Hypothalamus (tissue), 51 donors: ENCODE measurements at regions not wholly inside any gene's neighbourhood (a gene's known extent, or its start where the extent isn't known, plus 50 kb on each side); places are given as distances from the start of the nearest gene placed in this dataset.

Experiments used
- DNase-seq, 51 donors: peaks; one replicate each; lab custom pipeline; 2025; lab: John Stamatoyannopoulos, UW

GRCh38 chr2:105470979-105471378 is 72.1 kb upstream of the FHL2 start:
- no peak for DNase-seq

- no peak for DNase-seq
Observed at GRCh38 chr2:105469781-105470180, 70.9 kb upstream of the FHL2 start.

DNA sequence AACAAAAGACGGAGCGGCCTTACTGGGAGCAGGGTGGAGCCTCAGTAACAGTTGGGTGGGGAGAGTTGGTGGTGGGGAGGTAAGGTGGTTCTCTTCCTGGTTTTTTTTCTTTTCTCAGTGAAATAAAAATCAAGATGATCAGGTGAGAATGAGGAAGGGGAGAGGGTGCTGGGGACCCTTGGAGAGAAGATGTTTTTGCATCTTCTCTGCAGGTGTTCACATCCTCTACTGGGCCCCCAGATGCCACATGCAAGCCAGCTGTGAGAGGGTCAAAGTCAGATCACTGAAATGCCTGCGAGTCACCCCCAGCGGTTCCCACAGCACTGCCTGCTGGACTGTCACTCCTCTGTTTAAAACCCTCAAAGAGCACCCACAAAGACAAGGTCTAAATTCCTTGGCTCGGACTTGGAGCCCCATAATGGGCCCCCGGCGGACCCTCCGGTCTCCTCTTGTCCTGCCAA is 69.8 kb upstream of the FHL2 start:
- no peak for DNase-seq

DNA sequence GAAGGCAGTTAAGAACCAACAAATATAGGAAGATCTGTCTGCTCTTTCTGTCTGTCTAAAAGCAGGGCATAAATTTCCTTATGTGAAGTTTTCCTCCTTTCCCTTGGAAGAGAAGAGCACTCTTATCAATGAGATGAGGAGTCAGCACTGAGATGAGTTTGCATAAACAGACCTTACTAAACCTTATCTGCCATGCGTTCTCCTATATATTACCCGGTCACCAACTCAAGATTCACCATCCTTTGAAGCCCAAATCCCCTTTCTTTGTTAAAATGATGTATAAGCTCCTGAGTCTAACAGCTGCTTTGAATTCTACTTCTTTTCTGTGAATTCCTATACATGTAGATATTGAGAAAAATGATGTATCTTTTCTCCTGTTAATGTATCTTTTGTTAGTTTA is 65.5 kb upstream of the FHL2 start:
- DNase-seq: no peak

- no peak for DNase-seq
Observed at GRCh38 chr2:105460048-105460732, 61.3 kb upstream of the FHL2 start.

- DNase-seq: no peak
Observed at GRCh38 chr2:105458076-105458475, 59.2 kb upstream of the FHL2 start.

- DNase-seq: no peak
Observed at GRCh38 chr2:105455488-105456003, 56.7 kb upstream of the FHL2 start.

DNA sequence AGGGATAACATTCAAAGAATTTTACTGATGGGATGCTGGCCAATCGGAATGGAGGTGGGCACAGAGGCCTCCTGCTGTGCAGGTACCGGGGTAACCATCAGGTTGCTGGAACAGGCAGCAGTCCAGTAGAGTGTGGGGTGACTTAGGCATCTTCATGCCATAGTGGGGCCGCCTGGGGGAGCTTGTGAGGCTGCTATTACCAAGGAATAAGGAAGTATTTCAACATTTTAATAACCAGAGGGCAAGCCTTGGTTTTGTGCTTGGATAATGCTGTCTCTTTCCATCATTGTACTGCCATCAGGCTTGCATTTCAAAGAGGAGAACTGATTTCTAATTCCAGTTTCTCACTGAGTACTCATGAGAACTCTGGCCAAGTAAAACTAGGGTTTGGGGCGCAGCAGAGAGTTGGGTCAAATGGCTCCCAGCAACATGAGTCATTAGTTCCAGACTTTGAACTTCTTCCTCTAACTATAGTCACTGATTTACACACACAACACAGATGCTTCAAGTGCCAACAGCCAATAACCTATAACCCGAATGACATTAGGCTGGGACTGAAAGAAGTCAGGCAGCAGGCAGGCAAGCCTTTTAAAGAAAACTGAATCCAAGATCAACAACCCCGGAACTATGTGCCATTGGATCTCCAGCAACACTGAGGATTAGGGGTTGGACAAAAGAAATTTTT is 56.1 kb upstream of the FHL2 start:
- no peak for DNase-seq

DNA sequence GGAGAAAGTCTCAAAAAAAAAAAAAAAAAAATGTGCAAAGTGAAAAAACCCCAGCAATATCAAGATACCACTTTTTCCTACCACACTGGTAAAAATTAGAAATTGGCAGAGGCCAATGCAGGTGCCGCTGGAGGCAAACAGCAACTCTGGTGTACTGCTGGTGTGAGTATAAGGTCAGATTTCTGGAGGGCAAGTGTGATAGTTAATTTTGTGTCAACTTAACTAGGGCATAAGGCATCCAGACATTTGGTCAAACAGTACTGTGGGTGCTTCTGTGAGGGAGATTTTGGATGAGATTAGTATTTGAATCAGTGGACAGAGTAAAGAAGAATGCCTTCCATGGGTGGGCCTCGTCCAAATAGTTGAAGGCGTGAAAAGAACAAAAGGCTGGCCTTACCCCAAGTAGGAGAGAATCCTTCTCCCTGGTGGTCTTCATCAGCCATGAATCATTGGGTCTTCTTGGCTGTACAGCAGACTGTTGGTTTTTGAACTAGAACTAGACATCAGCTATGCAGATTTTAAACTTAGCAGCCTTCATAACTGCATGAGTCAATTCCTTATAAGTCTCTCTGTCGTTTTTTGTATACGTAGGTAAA is 52.8 kb upstream of the FHL2 start:
- no peak for DNase-seq

DNA sequence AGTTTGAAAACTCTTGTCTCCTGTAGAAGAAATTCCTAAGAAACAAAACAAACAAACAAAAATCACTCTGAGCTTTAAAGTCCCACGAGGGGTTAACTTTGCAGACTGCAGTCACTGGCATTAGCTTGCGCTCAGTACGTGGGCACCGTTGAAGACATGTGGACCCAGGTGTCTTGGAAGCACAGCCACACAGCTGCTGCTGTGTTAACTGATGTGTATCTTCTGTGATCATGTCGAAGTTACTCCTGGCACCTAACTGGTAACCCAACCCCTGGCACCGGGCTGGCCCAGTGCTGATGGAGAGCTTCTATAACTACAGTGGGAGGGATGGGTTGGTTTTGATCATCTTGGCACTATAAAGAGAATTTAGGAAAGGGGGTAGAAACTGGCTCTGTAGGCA is 51.6 kb upstream of the FHL2 start:
- DNase-seq: no peak

DNA sequence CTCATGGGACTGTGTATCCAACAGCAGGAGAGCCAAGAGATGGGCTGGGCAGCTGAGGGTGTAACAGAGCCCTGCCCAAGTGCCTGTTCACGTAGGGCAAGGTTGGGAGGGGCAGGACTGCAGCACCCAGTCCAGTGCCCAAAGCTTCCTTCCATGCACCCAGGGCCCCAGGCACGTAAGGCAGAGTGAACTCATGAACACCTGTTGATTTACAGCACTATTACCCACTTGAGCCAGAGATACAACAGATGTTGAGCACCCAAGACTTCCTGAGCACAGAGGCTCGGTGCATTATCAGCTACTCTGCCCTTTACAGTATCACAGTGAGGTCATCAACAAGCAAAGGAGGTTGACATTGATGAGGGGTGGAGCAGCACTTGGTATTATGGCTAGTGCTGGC is 50.2 kb upstream of the FHL2 start:
- DNase-seq: no peak
